HL-60 (cell line): ENCODE measurements at regions not wholly inside any gene's neighbourhood (a gene's known extent, or its start where the extent isn't known, plus 50 kb on each side); places are given as distances from the start of the nearest gene placed in this dataset.

Experiments used
- DNase-seq, 2 experiments: peaks; one replicate each; pipeline ENCODE4 v3.0.0-alpha.2; 2010 to 2020; ENCODE audit warnings: low read depth in 1 of 2, low spot score in 1 of 2
- H3K27ac ChIP-seq: fragments of 250-450 bp; sonication (Bioruptor Pico); replicated peaks from 2 replicates; pipeline ENCODE4 v1.5.1; 2020; ENCODE audit warnings: mild to moderate bottlenecking, moderate library complexity
- H3K27me3 ChIP-seq: fragments of 250-450 bp; sonication (Bioruptor Pico); 2 replicates; pipeline ENCODE4 v1.5.1; 2021; ENCODE audit warnings: mild to moderate bottlenecking, moderate library complexity; ENCODE audit not compliant: insufficient read depth, poor library complexity, severe bottlenecking
- H3K4me3 ChIP-seq: replicated peaks from 2 replicates; pipeline ENCODE4 v1.5.1; 2011; ENCODE audit warnings: mild to moderate bottlenecking, control low read depth, low read length; ENCODE audit not compliant: insufficient read depth
- CTCF ChIP-seq: IDR thresholded peaks from one replicate; pipeline ENCODE4 v1.5.1; 2011; ENCODE audit warnings: low read length, control low read depth, inconsistent platforms; ENCODE audit not compliant: insufficient read depth
- GABPA ChIP-seq: IDR thresholded peaks from 2 replicates; pipeline ENCODE4 v1.6.1; 2012; ENCODE audit warnings: low read depth
- POLR2AphosphoS5 ChIP-seq: IDR thresholded peaks from 2 replicates; pipeline ENCODE4 v1.6.1; 2012; ENCODE audit warnings: low read depth
- REST ChIP-seq: IDR thresholded peaks from 2 replicates; pipeline ENCODE4 v1.6.1; 2012; ENCODE audit warnings: low read depth; ENCODE audit not compliant: insufficient replicate concordance
- SPI1 ChIP-seq: IDR thresholded peaks from 2 replicates; pipeline ENCODE4 v1.6.1; 2012; ENCODE audit warnings: low read depth, mild to moderate bottlenecking, borderline replicate concordance

- no peak for DNase-seq
- H3K27me3 ChIP-seq, result no peaks in the 10 kb centered on the region
- TF ChIP-seq SPI1 (no peak), CTCF (no peak), POLR2AphosphoS5 (no peak), REST (no peak), GABPA (no peak)
- H3K27ac ChIP-seq, result no peak overlapping the region
- H3K4me3 ChIP-seq, result no peak overlapping the region
These were observed 117.3 kb upstream of the SLC7A14 start for GRCh38 chr3:170703121-170703588.

GRCh38 chr3:170701696-170702678, 116.1 kb upstream of the SLC7A14 start:
- Histone ChIP-seq H3K27me3 (no peaks in the 10 kb centered on the region), H3K4me3 (no peak overlapping the region), H3K27ac (no peak overlapping the region)
- no peak for DNase-seq
- TF ChIP-seq GABPA, result no peak

- no peak for DNase-seq
- Histone ChIP-seq H3K4me3 (no peak overlapping the region), H3K27ac (no peak overlapping the region), H3K27me3 (no peaks in the 10 kb centered on the region)
- no peak for TF ChIP-seq REST
- TF ChIP-seq CTCF, result no peak
- no peak for TF ChIP-seq POLR2AphosphoS5
- TF ChIP-seq SPI1, result no peak
- TF ChIP-seq GABPA, result no peak
These were observed 114.2 kb upstream of the SLC7A14 start for GRCh38 chr3:170700054-170700404.

GRCh38 chr3:170699158-170700053, 113.5 kb upstream of the SLC7A14 start:
- no peak overlapping the region for H3K4me3 ChIP-seq
- H3K27me3 ChIP-seq, result no peaks in the 10 kb centered on the region
- TF ChIP-seq SPI1 (no peak), GABPA (no peak), POLR2AphosphoS5 (no peak), CTCF (no peak), REST (no peak)
- no peak for DNase-seq
- H3K27ac ChIP-seq, result no peak overlapping the region
